WTC11 (cell line): ENCODE measurements at regions not wholly inside any gene's neighbourhood (a gene's known extent, or its start where the extent isn't known, plus 50 kb on each side); places are given as distances from the start of the nearest gene placed in this dataset.

Experiments
- ATAC-seq: fragments of 200-7000 bp; cut with Tn5 transposase; 2 replicates; pipeline ENCODE4 v1.10.0; 2021; ENCODE audit warnings: mild to moderate bottlenecking, moderate library complexity
- CTCF ChIA-PET: fragments of 300-600 bp; sonication (Branson Sonifier 250); formaldehyde crosslinking; loops from one replicate; lab custom pipeline; 2021; ENCODE audit warnings: antibody characterized with exemption; lab: Charles Lee
- POLR2A ChIA-PET: fragments of 350-600 bp; sonication (Branson Sonifier 250); formaldehyde crosslinking; loops from one replicate; lab custom pipeline; 2021; ENCODE audit warnings: antibody characterized with exemption; lab: Charles Lee
- DNase-seq: peaks from one replicate; pipeline ENCODE4 v3.0.0; 2021; ENCODE audit warnings: low spot score
- H3K27ac Mint-ChIP-seq: 2 replicates; pipeline ENCODE4 v1.8.0; 2021; ENCODE audit warnings: mixed read lengths
- H3K27me3 Mint-ChIP-seq: 2 replicates; pipeline ENCODE4 v1.8.0; 2021; ENCODE audit warnings: low read depth, mild to moderate bottlenecking, moderate library complexity, mixed read lengths
- H3K36me3 Mint-ChIP-seq: 2 replicates; pipeline ENCODE4 v1.8.0; 2021; ENCODE audit warnings: mixed read lengths
- H3K4me1 Mint-ChIP-seq: 2 replicates; pipeline ENCODE4 v1.8.0; 2022; ENCODE audit warnings: mixed read lengths
- H3K4me3 Mint-ChIP-seq: 2 replicates; pipeline ENCODE4 v1.8.0; 2021; ENCODE audit warnings: mild to moderate bottlenecking, moderate library complexity, mixed read lengths
- H3K9me3 Mint-ChIP-seq: 2 replicates; pipeline ENCODE4 v1.8.0; 2021; ENCODE audit warnings: mixed read lengths
- ATF2 ChIP-seq: sonication (generic); formaldehyde crosslinking; IDR thresholded peaks from 2 replicates; pipeline ENCODE4 v1.8.1; 2022; ENCODE audit warnings: low read depth, missing genetic modification reagents, borderline replicate concordance
- ATF6 ChIP-seq: sonication (generic); formaldehyde crosslinking; IDR thresholded peaks from 2 replicates; pipeline ENCODE4 v1.8.1; 2023; ENCODE audit warnings: mild to moderate bottlenecking, missing genetic modification reagents
- CREB1 ChIP-seq: sonication (generic); formaldehyde crosslinking; IDR thresholded peaks from 2 replicates; pipeline ENCODE4 v1.8.0; 2023; ENCODE audit warnings: mild to moderate bottlenecking, missing genetic modification reagents
- CTCF ChIP-seq: fragments of 200-600 bp; IDR thresholded peaks from 2 replicates; pipeline ENCODE4 v1.8.0; 2022; ENCODE audit warnings: antibody characterized with exemption
- ERG ChIP-seq: fragments of 250-450 bp; sonication (Bioruptor Pico); IDR thresholded peaks from 2 replicates; pipeline ENCODE4 v1.8.0; 2021; ENCODE audit warnings: mild to moderate bottlenecking
- ESRRA ChIP-seq: sonication (generic); formaldehyde crosslinking; IDR thresholded peaks from 2 replicates; pipeline ENCODE4 v1.8.1; 2022; ENCODE audit warnings: mild to moderate bottlenecking, missing genetic modification reagents, borderline replicate concordance
- ETV6 ChIP-seq: sonication (generic); formaldehyde crosslinking; IDR thresholded peaks from 2 replicates; pipeline ENCODE4 v1.8.1; 2022; ENCODE audit warnings: mild to moderate bottlenecking, missing genetic modification reagents
- FOXK1 ChIP-seq: sonication (generic); formaldehyde crosslinking; IDR thresholded peaks from 2 replicates; pipeline ENCODE4 v1.8.0; 2022; ENCODE audit warnings: mild to moderate bottlenecking, moderate library complexity, missing genetic modification reagents
- HMGA2 ChIP-seq: fragments of 250-450 bp; sonication (Bioruptor Pico); IDR thresholded peaks from 2 replicates; pipeline ENCODE4 v1.4.0; 2021; ENCODE audit warnings: mild to moderate bottlenecking, moderate library complexity
- KAT7 ChIP-seq: sonication (generic); formaldehyde crosslinking; IDR thresholded peaks from 2 replicates; pipeline ENCODE4 v1.8.1; 2023; ENCODE audit warnings: missing genetic modification reagents, mild to moderate bottlenecking, borderline replicate concordance
- NFE2L1 ChIP-seq: sonication (generic); formaldehyde crosslinking; IDR thresholded peaks from 2 replicates; pipeline ENCODE4 v1.8.1; 2023; ENCODE audit warnings: missing genetic modification reagents
- NR1H2 ChIP-seq: sonication (generic); formaldehyde crosslinking; IDR thresholded peaks from 2 replicates; pipeline ENCODE4 v1.9.0; 2021; ENCODE audit warnings: mild to moderate bottlenecking, moderate library complexity, missing genetic modification reagents
- OVOL2 ChIP-seq: fragments of 250-450 bp; sonication (Bioruptor Pico); IDR thresholded peaks from 2 replicates; pipeline ENCODE4 v1.9.0; 2021; ENCODE audit warnings: mild to moderate bottlenecking, borderline replicate concordance
- PRRX2 ChIP-seq: fragments of 250-450 bp; sonication (Bioruptor Pico); IDR thresholded peaks from 2 replicates; pipeline ENCODE4 v1.8.0; 2021; ENCODE audit warnings: mild to moderate bottlenecking
- TEAD4 ChIP-seq: sonication (generic); formaldehyde crosslinking; IDR thresholded peaks from 2 replicates; pipeline ENCODE4 v1.8.0; 2022; ENCODE audit warnings: mild to moderate bottlenecking, missing genetic modification reagents
- ZBTB21 ChIP-seq: sonication (generic); formaldehyde crosslinking; IDR thresholded peaks from 2 replicates; pipeline ENCODE4 v1.8.1; 2023; ENCODE audit warnings: mild to moderate bottlenecking, missing genetic modification reagents, borderline replicate concordance
- ZNF317 ChIP-seq: sonication (generic); formaldehyde crosslinking; IDR thresholded peaks from 2 replicates; pipeline ENCODE4 v1.8.1; 2023; ENCODE audit warnings: low read depth, mild to moderate bottlenecking, moderate library complexity, missing genetic modification reagents, borderline replicate concordance
- ZNF396 ChIP-seq: fragments of 250-450 bp; sonication (Bioruptor Pico); IDR thresholded peaks from 2 replicates; pipeline ENCODE4 v1.8.0; 2021; ENCODE audit warnings: mild to moderate bottlenecking, moderate library complexity, borderline replicate concordance
- TF ChIP-seq, protein P1 (sequence below): sonication (generic); formaldehyde crosslinking; IDR thresholded peaks from 2 replicates; pipeline ENCODE4 v1.8.1; 2023; ENCODE audit warnings: mild to moderate bottlenecking, missing genetic modification reagents
- TF ChIP-seq, protein P2 (sequence below): sonication (generic); formaldehyde crosslinking; IDR thresholded peaks from 2 replicates; pipeline ENCODE4 v1.8.0; 2022; ENCODE audit warnings: mild to moderate bottlenecking, missing genetic modification reagents

GRCh38 chr5:107165296-107165695, 505.4 kb downstream of the EFNA5 start:
- no peak for ATAC-seq
- H3K9me3 Mint-ChIP-seq, result peaks cover 27% of the 10 kb centered on the region
- TF ChIP-seq HMGA2 (no peak), ATF2 (CRISPR knock-in tag) (no peak), PRRX2 (CRISPR knock-in tag) (no peak), TEAD4 (CRISPR knock-in tag) (no peak)
- ChIA-PET POLR2A (interaction anchor here (0.7 kb wide), 1 partner anchor 111 kb away, joined by 3 read pairs; no protein-coding TSS in a partner anchor), CTCF (no interaction called here)
- peaks cover 13% of the 10 kb centered on the region for H3K36me3 Mint-ChIP-seq
- H3K27ac Mint-ChIP-seq, result no peak overlapping the region
- H3K27me3 Mint-ChIP-seq, result peaks cover 2% of the 10 kb centered on the region; the same call in 1 of the 2 replicates
- no peak for DNase-seq
- H3K4me1 Mint-ChIP-seq, result peaks cover 7% of the 10 kb centered on the region
- H3K4me3 Mint-ChIP-seq, result no peak overlapping the region

DNA sequence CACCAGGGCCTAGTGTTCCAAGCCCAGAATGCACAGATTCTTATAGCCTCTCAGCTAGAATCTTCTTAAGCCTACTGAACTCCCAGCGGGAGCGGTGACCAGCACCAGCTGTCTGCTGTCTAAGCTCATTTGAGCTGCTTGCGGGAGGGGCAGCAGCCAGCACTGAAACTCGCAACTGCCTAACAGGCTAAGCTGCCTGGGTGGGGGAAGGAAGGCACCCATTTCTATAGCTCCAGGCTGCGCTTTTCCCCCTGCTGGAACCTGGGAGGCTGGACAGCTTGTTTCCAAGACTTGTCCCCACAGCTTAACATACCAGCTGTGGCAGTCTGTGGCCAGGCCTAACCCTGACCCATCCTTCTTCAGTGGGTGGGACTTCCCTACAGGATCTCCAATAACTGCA, 512.9 kb downstream of the EFNA5 start:
- Mint-ChIP-seq H3K27me3 (no peaks in the 10 kb centered on the region; the same call in 1 of the 2 replicates), H3K9me3 (peaks cover 13% of the 10 kb centered on the region), H3K4me1 (no peaks in the 10 kb centered on the region), H3K36me3 (no peaks in the 10 kb centered on the region), H3K27ac (no peak overlapping the region), H3K4me3 (no peak overlapping the region)
- CTCF ChIA-PET, result no interaction called here
- TF ChIP-seq ZNF396 (no peak), NR1H2 (CRISPR knock-in tag) (no peak), ETV6 (no peak), CREB1 (CRISPR knock-in tag) (no peak), OVOL2 (CRISPR knock-in tag) (no peak), KAT7 (CRISPR knock-in tag) (no peak), ESRRA (CRISPR knock-in tag) (no peak), NFE2L1 (CRISPR knock-in tag) (no peak), ATF6 (CRISPR knock-in tag) (no peak), ZNF317 (CRISPR knock-in tag) (no peak), FOXK1 (CRISPR knock-in tag) (no peak), CTCF (no peak), ZBTB21 (CRISPR knock-in tag) (no peak), ERG (CRISPR knock-in tag) (no peak)
- TF ChIP-seq, protein P1, sequence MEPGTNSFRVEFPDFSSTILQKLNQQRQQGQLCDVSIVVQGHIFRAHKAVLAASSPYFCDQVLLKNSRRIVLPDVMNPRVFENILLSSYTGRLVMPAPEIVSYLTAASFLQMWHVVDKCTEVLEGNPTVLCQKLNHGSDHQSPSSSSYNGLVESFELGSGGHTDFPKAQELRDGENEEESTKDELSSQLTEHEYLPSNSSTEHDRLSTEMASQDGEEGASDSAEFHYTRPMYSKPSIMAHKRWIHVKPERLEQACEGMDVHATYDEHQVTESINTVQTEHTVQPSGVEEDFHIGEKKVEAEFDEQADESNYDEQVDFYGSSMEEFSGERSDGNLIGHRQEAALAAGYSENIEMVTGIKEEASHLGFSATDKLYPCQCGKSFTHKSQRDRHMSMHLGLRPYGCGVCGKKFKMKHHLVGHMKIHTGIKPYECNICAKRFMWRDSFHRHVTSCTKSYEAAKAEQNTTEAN (CRISPR knock-in tag), result no peak
- TF ChIP-seq, protein P2, sequence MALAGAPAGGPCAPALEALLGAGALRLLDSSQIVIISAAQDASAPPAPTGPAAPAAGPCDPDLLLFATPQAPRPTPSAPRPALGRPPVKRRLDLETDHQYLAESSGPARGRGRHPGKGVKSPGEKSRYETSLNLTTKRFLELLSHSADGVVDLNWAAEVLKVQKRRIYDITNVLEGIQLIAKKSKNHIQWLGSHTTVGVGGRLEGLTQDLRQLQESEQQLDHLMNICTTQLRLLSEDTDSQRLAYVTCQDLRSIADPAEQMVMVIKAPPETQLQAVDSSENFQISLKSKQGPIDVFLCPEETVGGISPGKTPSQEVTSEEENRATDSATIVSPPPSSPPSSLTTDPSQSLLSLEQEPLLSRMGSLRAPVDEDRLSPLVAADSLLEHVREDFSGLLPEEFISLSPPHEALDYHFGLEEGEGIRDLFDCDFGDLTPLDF (CRISPR knock-in tag), result no peak
- peak; percentile 59 for ATAC-seq
- DNase-seq, result no peak
- POLR2A ChIA-PET, result interaction anchor here (0.6 kb wide), 1 partner anchor 21 kb away, joined by 7 read pairs; no protein-coding TSS in a partner anchor
